Calu3 (cell line): ENCODE measurements at regions not wholly inside any gene's neighbourhood (a gene's known extent, or its start where the extent isn't known, plus 50 kb on each side); places are given as distances from the start of the nearest gene placed in this dataset.

Experiments used
- BruUV-seq: library from RNA; stranded (reverse); fragments of 400-500 nt; replicated peaks from 2 replicates; lab custom pipeline; 2021; lab: Mats Ljungman, UMichigan
- CTCF ChIA-PET: fragments of 300-600 bp; sonication (Branson Sonifier 250); formaldehyde crosslinking; loops from one replicate; lab custom pipeline; 2022; ENCODE audit warnings: antibody characterized with exemption; lab: Charles Lee
- DNase-seq: peaks from one replicate; pipeline ENCODE4 v3.0.0; 2022
- H3K27ac Mint-ChIP-seq: one replicate; pipeline ENCODE4 v1.8.0; 2022; ENCODE audit warnings: mixed read lengths; ENCODE audit not compliant: unreplicated experiment
- H3K27me3 Mint-ChIP-seq: one replicate; pipeline ENCODE4 v1.8.0; 2022; ENCODE audit warnings: mixed read lengths; ENCODE audit not compliant: unreplicated experiment
- H3K36me3 Mint-ChIP-seq: one replicate; pipeline ENCODE4 v1.8.0; 2022; ENCODE audit warnings: mild to moderate bottlenecking, moderate library complexity, mixed read lengths; ENCODE audit not compliant: insufficient read depth, unreplicated experiment
- H3K4me1 Mint-ChIP-seq: one replicate; pipeline ENCODE4 v1.8.0; 2022; ENCODE audit warnings: mild to moderate bottlenecking, low read depth, mixed read lengths; ENCODE audit not compliant: unreplicated experiment
- H3K4me3 Mint-ChIP-seq: one replicate; pipeline ENCODE4 v1.8.0; 2022; ENCODE audit warnings: mild to moderate bottlenecking, low read depth, moderate library complexity, mixed read lengths; ENCODE audit not compliant: unreplicated experiment
- H3K9me3 Mint-ChIP-seq: one replicate; pipeline ENCODE4 v1.8.0; 2022; ENCODE audit warnings: low read depth, mixed read lengths; ENCODE audit not compliant: unreplicated experiment
- intact Hi-C: fragments of 100-400 bp; cut with micrococcal nuclease; formaldehyde crosslinking; loops from one replicate; pipeline ENCODE4 v1.10.0; 2022; ENCODE audit not compliant: unreplicated experiment
- TF ChIP-seq, protein P1 (sequence below): fragments of 200-600 bp; IDR thresholded peaks from one replicate; pipeline ENCODE4 v1.8.0; 2022; ENCODE audit warnings: antibody characterized with exemption; ENCODE audit not compliant: unreplicated experiment

- H3K4me1 Mint-ChIP-seq: peaks cover 16% of the 10 kb centered on the region
- no TSS peak for BruUV-seq
- no peaks in the 10 kb centered on the region for H3K27me3 Mint-ChIP-seq
- H3K9me3 Mint-ChIP-seq: no peaks in the 10 kb centered on the region
- peaks cover 6% of the 10 kb centered on the region for H3K36me3 Mint-ChIP-seq
- H3K27ac Mint-ChIP-seq: no peak overlapping the region
- no peak overlapping the region for H3K4me3 Mint-ChIP-seq
- TF ChIP-seq, protein P1, sequence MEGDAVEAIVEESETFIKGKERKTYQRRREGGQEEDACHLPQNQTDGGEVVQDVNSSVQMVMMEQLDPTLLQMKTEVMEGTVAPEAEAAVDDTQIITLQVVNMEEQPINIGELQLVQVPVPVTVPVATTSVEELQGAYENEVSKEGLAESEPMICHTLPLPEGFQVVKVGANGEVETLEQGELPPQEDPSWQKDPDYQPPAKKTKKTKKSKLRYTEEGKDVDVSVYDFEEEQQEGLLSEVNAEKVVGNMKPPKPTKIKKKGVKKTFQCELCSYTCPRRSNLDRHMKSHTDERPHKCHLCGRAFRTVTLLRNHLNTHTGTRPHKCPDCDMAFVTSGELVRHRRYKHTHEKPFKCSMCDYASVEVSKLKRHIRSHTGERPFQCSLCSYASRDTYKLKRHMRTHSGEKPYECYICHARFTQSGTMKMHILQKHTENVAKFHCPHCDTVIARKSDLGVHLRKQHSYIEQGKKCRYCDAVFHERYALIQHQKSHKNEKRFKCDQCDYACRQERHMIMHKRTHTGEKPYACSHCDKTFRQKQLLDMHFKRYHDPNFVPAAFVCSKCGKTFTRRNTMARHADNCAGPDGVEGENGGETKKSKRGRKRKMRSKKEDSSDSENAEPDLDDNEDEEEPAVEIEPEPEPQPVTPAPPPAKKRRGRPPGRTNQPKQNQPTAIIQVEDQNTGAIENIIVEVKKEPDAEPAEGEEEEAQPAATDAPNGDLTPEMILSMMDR: no peak
- CTCF ChIA-PET: no interaction called here
- DNase-seq: no peak
- intact Hi-C loops: no loop called here
Observed at GRCh38 chr2:64259312-64259711, 115.1 kb upstream of the PELI1 start.

GRCh38 chr2:64260093-64260803 is 116.0 kb upstream of the PELI1 start:
- no TSS peak for BruUV-seq
- TF ChIP-seq, protein P1: no peak
- intact Hi-C loops: no loop called here
- Mint-ChIP-seq H3K27me3 (no peaks in the 10 kb centered on the region), H3K27ac (no peak overlapping the region), H3K4me1 (peaks cover 16% of the 10 kb centered on the region), H3K9me3 (no peaks in the 10 kb centered on the region), H3K36me3 (peaks cover 6% of the 10 kb centered on the region), H3K4me3 (no peak overlapping the region)
- CTCF ChIA-PET: no interaction called here
- DNase-seq: no peak

GRCh38 chr2:64260817-64261216 is 116.6 kb upstream of the PELI1 start:
- Mint-ChIP-seq H3K27ac (no peak overlapping the region), H3K4me3 (no peak overlapping the region), H3K9me3 (no peaks in the 10 kb centered on the region), H3K36me3 (peaks cover 6% of the 10 kb centered on the region), H3K27me3 (no peaks in the 10 kb centered on the region), H3K4me1 (peaks cover 16% of the 10 kb centered on the region)
- CTCF ChIA-PET: no interaction called here
- intact Hi-C loops: no loop called here
- no peak for DNase-seq
- TF ChIP-seq, protein P1: no peak
- BruUV-seq: no TSS peak

- BruUV-seq: no TSS peak
- DNase-seq: peak; percentile 48
- H3K4me3 Mint-ChIP-seq: no peak overlapping the region
- no peaks in the 10 kb centered on the region for H3K27me3 Mint-ChIP-seq
- H3K4me1 Mint-ChIP-seq: peaks cover 16% of the 10 kb centered on the region
- TF ChIP-seq, protein P1: no peak
- H3K27ac Mint-ChIP-seq: peak overlapping the region; percentile 38
- CTCF ChIA-PET: interaction anchor here (0.5 to 1.3 kb wide), 4 partner anchors 49 to 194 kb away, joined by 3 to 8 read pairs (median 4); no protein-coding TSS in a partner anchor
- H3K36me3 Mint-ChIP-seq: peaks cover 6% of the 10 kb centered on the region
- H3K9me3 Mint-ChIP-seq: no peaks in the 10 kb centered on the region
- intact Hi-C loops: no loop called here
Observed at GRCh38 chr2:64262071-64262470, 117.9 kb upstream of the PELI1 start.
